ENCODE measurements at regions not wholly inside any gene's neighbourhood (a gene's known extent, or its start where the extent isn't known, plus 50 kb on each side); places are given as distances from the start of the nearest gene placed in this dataset.
"Not testable (repeated sequence)": the region's sequence is repeated elsewhere in the genome, so short reads cannot be mapped to it uniquely, and the experiment has no call there.

GRCh38 chr9:65519018-65519417, 156.7 kb upstream of the ZNG1E start:
- TF ChIP-seq CTCF (IDR thresholded peaks at IDR 0.05; ENCODE audit: low read depth, low read length); MAX (IDR thresholded peaks at IDR 0.05; ENCODE audit: low read depth, low read length); POLR2A (IDR thresholded peaks at IDR 0.05; ENCODE audit: extremely low read depth, insufficient read length): not testable (repeated sequence)

All from NB4 (cell line).